NT2/D1 (cell line): ENCODE measurements at regions not wholly inside any gene's neighbourhood (a gene's known extent, or its start where the extent isn't known, plus 50 kb on each side); places are given as distances from the start of the nearest gene placed in this dataset.

Experiments
- SUZ12 ChIP-seq: IDR thresholded peaks from 2 replicates; pipeline ENCODE4 v1.6.1; 2011; ENCODE audit not compliant: insufficient read length, insufficient read depth; ENCODE audit errors: extremely low read depth
- YY1 ChIP-seq: IDR thresholded peaks from 2 replicates; pipeline ENCODE4 v1.6.1; 2011; ENCODE audit not compliant: insufficient read length, insufficient read depth

- TF ChIP-seq YY1, result no peak
- TF ChIP-seq SUZ12, result no peak
These were observed 144.8 kb upstream of the SETMAR start for GRCh38 chr3:4158329-4158728.
